Coronary artery (tissue), 2 donors: ENCODE measurements at regions not wholly inside any gene's neighbourhood (a gene's known extent, or its start where the extent isn't known, plus 50 kb on each side); places are given as distances from the start of the nearest gene placed in this dataset.

Source experiments
- DNase-seq: peaks from one replicate; pipeline ENCODE4 v3.0.0-alpha.2; 2017; ENCODE audit warnings: low spot score
- H3K27ac ChIP-seq, 2 donors: fragments of 200-600 bp; sonication (generic); one replicate each; pipeline ENCODE4 v1.5.1; 2016 to 2019
- H3K4me3 ChIP-seq: fragments of 200-600 bp; sonication (generic); 2 replicates; pipeline ENCODE4 v1.5.1; 2016; ENCODE audit warnings: mild to moderate bottlenecking, moderate library complexity
- CTCF ChIP-seq: fragments of 200-600 bp; sonication (generic); IDR thresholded peaks from one replicate; pipeline ENCODE4 v1.5.1; 2019; ENCODE audit warnings: antibody characterized with exemption

- no peak for TF ChIP-seq CTCF
- DNase-seq: peak; percentile 24
- H3K27ac ChIP-seq: no peak overlapping the region
- H3K4me3 ChIP-seq: no peak overlapping the region
Measured at GRCh38 chr16:49019081-49019633, 262.5 kb downstream of the CBLN1 start.

- no peak overlapping the region for H3K27ac ChIP-seq
- DNase-seq: peak; percentile 47
- H3K4me3 ChIP-seq: no peak overlapping the region
- TF ChIP-seq CTCF: no peak
Measured at GRCh38 chr16:49018259-49018931, 263.2 kb downstream of the CBLN1 start.

DNA sequence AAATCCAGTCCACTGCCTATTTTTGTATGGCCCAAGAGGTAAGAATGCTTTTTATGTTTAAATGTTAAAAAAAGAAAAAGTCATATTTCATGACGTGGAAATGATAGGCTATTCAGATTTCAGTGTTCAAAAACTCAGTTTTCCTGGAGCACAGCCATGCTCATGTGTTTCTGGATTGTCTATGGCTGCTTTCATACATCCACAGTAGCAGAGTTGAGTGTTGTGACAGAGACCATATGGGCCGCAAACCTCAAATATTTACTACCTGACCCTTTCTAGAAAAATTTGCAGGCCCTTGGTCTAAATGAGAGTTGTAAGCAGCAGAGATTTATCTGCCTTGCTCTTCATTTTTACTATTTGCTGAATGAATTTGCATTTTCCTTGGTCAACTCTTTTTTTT, 264.1 kb downstream of the CBLN1 start:
- DNase-seq: no peak
- no peak overlapping the region for H3K27ac ChIP-seq
- H3K4me3 ChIP-seq: no peak overlapping the region
- TF ChIP-seq CTCF: no peak

- TF ChIP-seq CTCF: no peak
- DNase-seq: peak; percentile 41
- Histone ChIP-seq H3K4me3 (no peak overlapping the region), H3K27ac (no peak overlapping the region)
Measured at GRCh38 chr16:49016461-49016860, 265.2 kb downstream of the CBLN1 start.

DNA sequence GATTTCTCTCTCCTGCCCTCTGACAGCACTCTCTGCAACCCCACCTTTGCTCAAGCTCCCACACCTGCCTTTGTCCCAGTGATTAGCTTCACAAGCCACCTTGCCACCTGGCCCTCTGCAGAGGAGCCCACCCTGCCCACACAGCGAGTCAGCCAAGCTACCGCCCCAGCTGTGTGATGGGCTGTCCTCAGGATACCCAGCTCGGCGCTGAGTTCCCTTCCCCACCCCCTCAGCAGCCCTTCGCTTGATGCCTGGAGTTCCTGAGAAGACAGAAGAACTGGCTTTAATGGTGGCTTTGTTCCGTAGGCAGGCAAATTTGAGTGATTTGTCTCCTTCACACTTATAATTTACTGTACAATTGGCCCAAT, 266.4 kb downstream of the CBLN1 start:
- DNase-seq: peak; percentile 12
- no peak for TF ChIP-seq CTCF
- no peak overlapping the region for H3K4me3 ChIP-seq
- no peak overlapping the region for H3K27ac ChIP-seq

GRCh38 chr16:49014277-49015224, 267.1 kb downstream of the CBLN1 start:
- Histone ChIP-seq H3K27ac (no peak overlapping the region), H3K4me3 (no peak overlapping the region)
- peak; percentile 52 for DNase-seq
- no peak for TF ChIP-seq CTCF
